C4-2B (cell line): ENCODE measurements at regions not wholly inside any gene's neighbourhood (a gene's known extent, or its start where the extent isn't known, plus 50 kb on each side); places are given as distances from the start of the nearest gene placed in this dataset.

Experiments
- ZFX ChIP-seq: fragments of 450-650 bp; IDR thresholded peaks from 2 replicates; pipeline ENCODE4 v1.6.1; 2017
- TF ChIP-seq, protein P1 (sequence below): fragments of 450-650 bp; conservative IDR thresholded peaks from 2 replicates; pipeline ENCODE4 v1.5.1; 2017; ENCODE audit warnings: mild to moderate bottlenecking

GRCh38 chr2:59884166-59884565 lies 669.3 kb downstream of the BCL11A start:
- TF ChIP-seq, protein P1, sequence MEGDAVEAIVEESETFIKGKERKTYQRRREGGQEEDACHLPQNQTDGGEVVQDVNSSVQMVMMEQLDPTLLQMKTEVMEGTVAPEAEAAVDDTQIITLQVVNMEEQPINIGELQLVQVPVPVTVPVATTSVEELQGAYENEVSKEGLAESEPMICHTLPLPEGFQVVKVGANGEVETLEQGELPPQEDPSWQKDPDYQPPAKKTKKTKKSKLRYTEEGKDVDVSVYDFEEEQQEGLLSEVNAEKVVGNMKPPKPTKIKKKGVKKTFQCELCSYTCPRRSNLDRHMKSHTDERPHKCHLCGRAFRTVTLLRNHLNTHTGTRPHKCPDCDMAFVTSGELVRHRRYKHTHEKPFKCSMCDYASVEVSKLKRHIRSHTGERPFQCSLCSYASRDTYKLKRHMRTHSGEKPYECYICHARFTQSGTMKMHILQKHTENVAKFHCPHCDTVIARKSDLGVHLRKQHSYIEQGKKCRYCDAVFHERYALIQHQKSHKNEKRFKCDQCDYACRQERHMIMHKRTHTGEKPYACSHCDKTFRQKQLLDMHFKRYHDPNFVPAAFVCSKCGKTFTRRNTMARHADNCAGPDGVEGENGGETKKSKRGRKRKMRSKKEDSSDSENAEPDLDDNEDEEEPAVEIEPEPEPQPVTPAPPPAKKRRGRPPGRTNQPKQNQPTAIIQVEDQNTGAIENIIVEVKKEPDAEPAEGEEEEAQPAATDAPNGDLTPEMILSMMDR = no peak
- no peak for TF ChIP-seq ZFX
